Testis (tissue), 2 donors: ENCODE measurements at regions not wholly inside any gene's neighbourhood (a gene's known extent, or its start where the extent isn't known, plus 50 kb on each side); places are given as distances from the start of the nearest gene placed in this dataset.

ENCODE experiments used
- DNase-seq: peaks from one replicate; pipeline ENCODE4 v3.0.0-alpha.2; 2019
- H3K27ac ChIP-seq, 2 donors: fragments of 200-600 bp; sonication (generic); one replicate each; pipeline ENCODE4 v1.5.1; 2019
- H3K27me3 ChIP-seq: fragments of 200-600 bp; sonication (generic); one replicate; pipeline ENCODE4 v1.5.1; 2019
- H3K36me3 ChIP-seq: fragments of 200-600 bp; sonication (generic); one replicate; pipeline ENCODE4 v1.5.1; 2017; ENCODE audit warnings: low read depth; ENCODE audit errors: missing control alignments
- H3K4me1 ChIP-seq: fragments of 200-600 bp; sonication (generic); one replicate; pipeline ENCODE4 v1.5.1; 2019
- H3K4me3 ChIP-seq, 2 donors: fragments of 200-600 bp; sonication (generic); one replicate each; pipeline ENCODE4 v1.5.1; 2017 to 2019
- H3K9me3 ChIP-seq: fragments of 200-600 bp; sonication (generic); one replicate; pipeline ENCODE4 v1.5.1; 2017
- POLR2A ChIP-seq: fragments of 450-650 bp; IDR thresholded peaks from one replicate; pipeline ENCODE4 v1.6.1; 2017; ENCODE audit warnings: antibody characterized with exemption, mild to moderate bottlenecking, moderate library complexity
- WGBS, 2 donors: methylation state at CpG; one replicate each; pipeline ENCODE4 v1.1.5; 2018; 5-methylcytosine and 5-hydroxymethylcytosine counted together
- intact Hi-C: fragments of 100-400 bp; cut with DNase I; formaldehyde crosslinking; loops from one replicate; pipeline ENCODE4 v1.15.1; 2023; ENCODE audit warnings: low total_unique reads
- TF ChIP-seq, protein P1 (sequence below), 3 experiments: fragments of 450-650 bp in 2 of 3; fragments of 200-600 bp in 1 of 3; sonication (generic) in 1 of 3; IDR thresholded peaks; one replicate each; pipeline ENCODE4 v1.5.1; 2016 to 2019; ENCODE audit warnings: antibody characterized with exemption in 3 of 3, mild to moderate bottlenecking in 2 of 3, moderate library complexity in 1 of 3

DNA sequence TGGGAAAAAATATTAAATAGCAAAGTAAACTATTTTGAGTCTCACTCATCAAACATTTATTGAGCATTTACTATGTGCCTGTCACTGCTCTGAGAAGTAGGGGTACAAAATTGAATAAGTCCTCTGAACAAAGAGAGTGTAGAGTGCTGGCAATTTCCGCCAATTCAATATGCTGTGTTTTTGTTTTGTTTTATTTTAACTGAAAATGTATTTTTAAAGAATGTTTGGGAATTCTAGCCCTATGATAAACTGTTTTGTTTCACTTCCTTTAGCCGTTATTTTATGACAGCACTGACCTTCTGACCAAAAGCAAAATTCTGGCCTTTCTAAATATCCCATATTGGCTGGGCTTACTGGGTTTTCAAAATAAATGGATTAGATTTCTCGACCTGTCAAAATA is 64.7 kb upstream of the LMO2 start:
- WGBS, 2 donors = 76 to 79% methylated on average over 3 of the region's 3 CpGs
- Histone ChIP-seq H3K4me1 (no peaks in the 10 kb centered on the region), H3K4me3 (no peak overlapping the region), H3K9me3 (no peaks in the 10 kb centered on the region), H3K27ac (no peak overlapping the region), H3K36me3 (no peaks in the 10 kb centered on the region), H3K27me3 (no peaks in the 10 kb centered on the region)
- DNase-seq = no peak
- intact Hi-C loops = no loop called here
- no peak for TF ChIP-seq POLR2A
- TF ChIP-seq, protein P1, sequence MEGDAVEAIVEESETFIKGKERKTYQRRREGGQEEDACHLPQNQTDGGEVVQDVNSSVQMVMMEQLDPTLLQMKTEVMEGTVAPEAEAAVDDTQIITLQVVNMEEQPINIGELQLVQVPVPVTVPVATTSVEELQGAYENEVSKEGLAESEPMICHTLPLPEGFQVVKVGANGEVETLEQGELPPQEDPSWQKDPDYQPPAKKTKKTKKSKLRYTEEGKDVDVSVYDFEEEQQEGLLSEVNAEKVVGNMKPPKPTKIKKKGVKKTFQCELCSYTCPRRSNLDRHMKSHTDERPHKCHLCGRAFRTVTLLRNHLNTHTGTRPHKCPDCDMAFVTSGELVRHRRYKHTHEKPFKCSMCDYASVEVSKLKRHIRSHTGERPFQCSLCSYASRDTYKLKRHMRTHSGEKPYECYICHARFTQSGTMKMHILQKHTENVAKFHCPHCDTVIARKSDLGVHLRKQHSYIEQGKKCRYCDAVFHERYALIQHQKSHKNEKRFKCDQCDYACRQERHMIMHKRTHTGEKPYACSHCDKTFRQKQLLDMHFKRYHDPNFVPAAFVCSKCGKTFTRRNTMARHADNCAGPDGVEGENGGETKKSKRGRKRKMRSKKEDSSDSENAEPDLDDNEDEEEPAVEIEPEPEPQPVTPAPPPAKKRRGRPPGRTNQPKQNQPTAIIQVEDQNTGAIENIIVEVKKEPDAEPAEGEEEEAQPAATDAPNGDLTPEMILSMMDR (IDR thresholded peaks at IDR 0.05) = no peak

DNA sequence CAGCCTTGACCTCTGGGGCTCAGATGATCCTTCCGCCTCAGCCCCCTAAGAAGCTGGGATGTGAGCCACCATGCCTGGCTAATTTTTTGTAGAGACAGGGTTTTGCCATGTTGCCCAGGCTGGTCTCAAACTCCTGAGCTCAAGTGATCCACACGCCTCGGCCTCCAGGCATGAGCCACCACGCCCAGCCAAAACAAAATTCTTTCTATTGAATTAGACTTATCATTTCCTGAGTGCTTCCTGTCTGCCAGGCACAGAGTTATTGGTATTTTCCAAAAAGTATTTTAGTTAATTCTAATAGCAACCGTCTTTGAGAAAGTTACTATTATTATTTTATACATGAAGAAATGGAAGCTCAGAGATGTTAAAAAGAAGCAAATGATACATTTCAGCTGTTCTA is 61.4 kb upstream of the LMO2 start:
- DNase-seq = no peak
- H3K9me3 ChIP-seq = no peaks in the 10 kb centered on the region
- no peaks in the 10 kb centered on the region for H3K4me1 ChIP-seq
- TF ChIP-seq, protein P1 (IDR thresholded peaks at IDR 0.05) = no peak
- TF ChIP-seq POLR2A = no peak
- H3K36me3 ChIP-seq = no peaks in the 10 kb centered on the region
- no peak overlapping the region for H3K27ac ChIP-seq
- intact Hi-C loops = no loop called here
- 80% methylated on average over 5 of the region's 5 CpGs for WGBS, 2 donors
- H3K4me3 ChIP-seq = no peak overlapping the region
- no peaks in the 10 kb centered on the region for H3K27me3 ChIP-seq

DNA sequence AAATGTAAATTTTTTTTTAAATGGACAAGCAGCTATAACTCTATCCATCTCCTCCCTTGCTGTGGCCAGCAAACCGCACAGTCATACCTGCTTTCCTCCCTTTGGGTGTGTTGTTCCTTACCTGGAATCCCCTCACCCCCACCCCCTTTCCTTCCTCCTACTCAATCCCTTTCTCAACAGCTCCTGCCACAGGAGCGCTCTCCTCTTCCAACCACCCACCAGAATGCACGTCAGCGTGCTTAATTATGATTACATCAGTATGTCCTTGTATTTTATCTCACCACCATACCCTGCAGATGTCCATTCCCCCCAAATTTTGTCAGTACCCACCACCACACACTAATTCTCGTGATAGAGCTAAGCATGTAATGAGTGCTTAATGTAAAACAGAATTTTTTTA is 60.9 kb upstream of the LMO2 start:
- Histone ChIP-seq H3K9me3 (no peaks in the 10 kb centered on the region), H3K27ac (no peak overlapping the region), H3K27me3 (no peaks in the 10 kb centered on the region), H3K4me3 (no peak overlapping the region), H3K36me3 (no peaks in the 10 kb centered on the region), H3K4me1 (no peaks in the 10 kb centered on the region)
- 83 to 88% methylated on average over 5 of the region's 5 CpGs for WGBS, 2 donors
- DNase-seq = no peak
- intact Hi-C loops = no loop called here
- TF ChIP-seq, protein P1 (IDR thresholded peaks at IDR 0.05) = no peak
- no peak for TF ChIP-seq POLR2A

DNA sequence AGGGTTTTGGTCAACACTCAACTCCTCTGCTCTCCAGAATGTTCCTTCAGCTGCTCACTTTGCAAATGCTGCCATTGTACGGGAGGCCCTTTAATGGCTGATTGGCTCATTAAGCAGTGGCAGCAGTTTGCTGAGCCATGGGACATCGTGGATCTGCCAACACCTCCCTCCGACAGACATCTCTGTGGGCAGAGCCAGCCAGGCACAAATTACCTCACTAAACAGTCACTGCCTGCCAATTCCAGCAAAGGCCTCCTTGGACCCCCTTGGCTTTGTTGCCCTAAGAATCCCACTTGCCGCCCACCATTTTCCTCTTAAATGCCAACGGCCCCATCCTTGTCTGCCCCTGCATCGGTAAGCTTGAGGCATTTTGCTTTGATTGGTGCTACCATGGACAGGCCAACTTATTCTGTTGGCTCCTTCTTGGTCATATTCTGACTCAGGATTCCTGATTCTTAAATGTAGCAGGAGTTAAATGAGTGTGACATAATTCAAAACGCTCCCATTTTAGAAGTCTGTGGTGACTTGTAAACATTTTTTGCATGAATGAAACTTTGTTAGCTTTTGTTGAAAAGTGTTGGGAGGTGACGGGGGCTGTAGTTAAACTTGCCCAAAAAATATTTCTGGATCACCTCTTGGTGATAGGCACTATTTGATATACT is 57.5 kb upstream of the LMO2 start:
- no peaks in the 10 kb centered on the region for H3K36me3 ChIP-seq
- no peak overlapping the region for H3K27ac ChIP-seq

More for the DNA sequence above, 57.5 kb upstream of the LMO2 start:
- no peak for DNase-seq
- Histone ChIP-seq H3K9me3 (no peaks in the 10 kb centered on the region), H3K4me3 (no peak overlapping the region), H3K27me3 (no peaks in the 10 kb centered on the region), H3K4me1 (no peaks in the 10 kb centered on the region)
- 93 to 99% methylated on average over 7 to 8 of the region's 8 CpGs for WGBS, 2 donors
- intact Hi-C loops = no loop called here
- TF ChIP-seq POLR2A = no peak
- TF ChIP-seq, protein P1 (IDR thresholded peaks at IDR 0.05) = no peak
